Endothelial cell (in vitro differentiated cells): ENCODE measurements at regions not wholly inside any gene's neighbourhood (a gene's known extent, or its start where the extent isn't known, plus 50 kb on each side); places are given as distances from the start of the nearest gene placed in this dataset.
"Not testable (repeated sequence)": the region's sequence is repeated elsewhere in the genome, so short reads cannot be mapped to it uniquely, and the experiment has no call there.

Experiments
- DNase-seq: peaks from one replicate; pipeline ENCODE4 v3.0.0; 2021; ENCODE audit warnings: low spot score
- H3K27ac Mint-ChIP-seq: one replicate; pipeline ENCODE4 v1.8.0; 2021; ENCODE audit warnings: mixed read lengths, inconsistent platforms; ENCODE audit not compliant: unreplicated experiment
- H3K27me3 Mint-ChIP-seq: one replicate; pipeline ENCODE4 v1.8.0; 2021; ENCODE audit warnings: mild to moderate bottlenecking, moderate library complexity, mixed read lengths, inconsistent platforms; ENCODE audit not compliant: unreplicated experiment
- H3K36me3 Mint-ChIP-seq: one replicate; pipeline ENCODE4 v1.8.0; 2021; ENCODE audit warnings: mild to moderate bottlenecking, low read depth, mixed read lengths, inconsistent platforms; ENCODE audit not compliant: unreplicated experiment
- H3K4me1 Mint-ChIP-seq: one replicate; pipeline ENCODE4 v1.8.0; 2021; ENCODE audit warnings: mild to moderate bottlenecking, mixed read lengths, inconsistent platforms; ENCODE audit not compliant: unreplicated experiment
- H3K4me3 Mint-ChIP-seq: one replicate; pipeline ENCODE4 v1.8.0; 2021; ENCODE audit warnings: mild to moderate bottlenecking, mixed read lengths, inconsistent platforms; ENCODE audit not compliant: unreplicated experiment
- H3K9me3 Mint-ChIP-seq: one replicate; pipeline ENCODE4 v1.8.0; 2021; ENCODE audit warnings: mixed read lengths, inconsistent platforms; ENCODE audit not compliant: unreplicated experiment

DNA sequence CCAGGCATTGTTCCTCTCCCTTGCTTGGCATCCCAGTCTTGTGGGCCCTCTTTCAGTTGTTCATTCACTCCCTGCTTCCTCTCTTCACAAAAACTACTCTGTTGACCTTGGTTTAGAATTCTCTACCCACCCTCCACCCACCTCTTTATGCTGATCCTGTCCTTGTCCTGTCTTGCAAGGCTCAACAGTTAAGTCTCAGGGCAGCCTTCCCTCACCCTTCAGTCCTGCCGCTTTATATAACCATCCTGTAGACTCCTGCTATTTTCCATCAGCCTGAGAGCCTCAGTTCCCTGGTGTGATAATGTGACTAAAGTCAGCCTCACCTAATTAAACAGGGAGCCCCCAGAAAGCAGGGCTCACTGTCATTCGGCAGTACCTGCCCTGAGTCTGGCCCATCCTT, 1763.0 kb downstream of the SPATA31A7 start:
- not testable (repeated sequence) for H3K9me3 Mint-ChIP-seq, H3K36me3 Mint-ChIP-seq, H3K27ac Mint-ChIP-seq, H3K4me1 Mint-ChIP-seq, H3K27me3 Mint-ChIP-seq, DNase-seq, H3K4me3 Mint-ChIP-seq
